SU-DHL-6 (cell line): ENCODE measurements at regions not wholly inside any gene's neighbourhood (a gene's known extent, or its start where the extent isn't known, plus 50 kb on each side); places are given as distances from the start of the nearest gene placed in this dataset.

Experiments used
- H2AFZ ChIP-seq: fragments of 200-600 bp; sonication (generic); 2 replicates; pipeline ENCODE4 v1.6.1; 2014; ENCODE audit warnings: low read depth, mild to moderate bottlenecking, moderate library complexity, mixed read lengths, antibody characterized with exemption, low read length; ENCODE audit not compliant: severe bottlenecking
- H3F3A ChIP-seq: fragments of 200-600 bp; shearing (Covaris generic); 2 replicates; pipeline ENCODE4 v1.6.0; 2016; ENCODE audit warnings: antibody characterized with exemption, mild to moderate bottlenecking; ENCODE audit not compliant: insufficient read depth
- H3K27ac ChIP-seq: fragments of 200-600 bp; sonication (generic); 2 replicates; pipeline ENCODE4 v1.5.1; 2016; ENCODE audit warnings: low read depth, mild to moderate bottlenecking, low read length, moderate library complexity, mixed read lengths
- H3K27me3 ChIP-seq: fragments of 200-600 bp; sonication (generic), shearing (Covaris generic); 2 replicates; pipeline ENCODE4 v1.6.0; 2014; ENCODE audit warnings: mild to moderate bottlenecking, low read length
- H3K36me3 ChIP-seq: fragments of 200-600 bp; sonication (generic); 2 replicates; pipeline ENCODE4 v1.6.1; 2014; ENCODE audit warnings: mild to moderate bottlenecking, low read length, mixed read lengths
- H3K4me2 ChIP-seq: fragments of 300-600, 200-600 bp; shearing (Covaris generic), sonication (generic); 2 replicates; pipeline ENCODE4 v1.6.0; 2014; ENCODE audit warnings: low read length, low read depth, mild to moderate bottlenecking; ENCODE audit not compliant: poor library complexity, severe bottlenecking
- H3K4me3 ChIP-seq: fragments of 200-600 bp; sonication (generic); 2 replicates; pipeline ENCODE4 v1.5.1; 2014; ENCODE audit warnings: antibody characterized with exemption, low read length, mild to moderate bottlenecking, mixed read lengths; ENCODE audit not compliant: insufficient read depth, poor library complexity, severe bottlenecking
- H3K79me2 ChIP-seq: fragments of 200-600 bp; sonication (generic); 2 replicates; pipeline ENCODE4 v1.6.1; 2014; ENCODE audit warnings: mild to moderate bottlenecking, low read length, moderate library complexity; ENCODE audit not compliant: insufficient read depth
- H3K9ac ChIP-seq: fragments of 200-600 bp; sonication (generic); 2 replicates; pipeline ENCODE4 v1.7.0; 2014; ENCODE audit warnings: mild to moderate bottlenecking, low read length
- H3K9me2 ChIP-seq: fragments of 200-600 bp; sonication (generic); replicated peaks from 2 replicates; pipeline ENCODE4 v1.6.1; 2014; ENCODE audit warnings: low read length; ENCODE audit not compliant: insufficient read depth
- H3K9me3 ChIP-seq: fragments of 200-600 bp; sonication (generic); 2 replicates; pipeline ENCODE4 v1.6.1; 2014; ENCODE audit warnings: low read length, mixed read lengths; ENCODE audit not compliant: insufficient read depth
- H4K20me1 ChIP-seq: fragments of 200-600 bp; sonication (generic); 2 replicates; pipeline ENCODE4 v1.6.1; 2014; ENCODE audit warnings: low read depth, mild to moderate bottlenecking, antibody characterized with exemption, low read length, moderate library complexity, mixed read lengths
- EZH2phosphoT487 ChIP-seq: fragments of 200-600 bp; sonication (generic), shearing (Covaris generic); conservative IDR thresholded peaks from 2 replicates; pipeline ENCODE4 v1.6.1; 2018; ENCODE audit warnings: mild to moderate bottlenecking, antibody characterized with exemption, low read length, moderate library complexity, mixed read lengths
- TF ChIP-seq, protein P1 (sequence below): fragments of 200-600 bp; sonication (generic); IDR thresholded peaks from one replicate; pipeline ENCODE4 v1.5.1; 2017; ENCODE audit warnings: antibody characterized with exemption, mild to moderate bottlenecking, low read length, moderate library complexity; ENCODE audit not compliant: insufficient read depth, poor library complexity, severe bottlenecking

DNA sequence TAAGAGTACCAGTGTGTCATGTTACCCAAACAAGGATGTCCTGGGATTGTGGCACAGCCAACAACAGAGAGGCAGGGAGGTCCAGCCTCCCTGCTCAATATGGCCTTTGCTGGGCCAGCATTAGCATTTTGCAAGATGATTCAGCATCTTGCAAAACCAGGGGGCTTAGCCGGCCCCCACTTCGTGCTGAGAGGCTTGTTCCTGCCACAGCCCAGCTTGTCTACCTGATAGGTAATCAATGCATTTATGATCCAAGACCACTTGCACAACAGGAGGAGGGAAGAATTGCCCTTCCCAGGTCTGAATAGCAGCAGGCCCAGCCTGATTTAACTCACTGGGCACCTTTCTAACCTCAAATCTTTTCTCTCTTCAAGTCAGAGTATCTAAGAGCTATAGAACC is 189.0 kb upstream of the SYT13 start:
- Histone ChIP-seq H4K20me1 (no peaks in the 10 kb centered on the region), H3K4me2 (no peak overlapping the region), H3K27ac (no peak overlapping the region), H3K79me2 (no peaks in the 10 kb centered on the region), H3K9ac (no peak overlapping the region), H3K9me3 (no peaks in the 10 kb centered on the region), H2AFZ (no peak overlapping the region), H3K36me3 (no peaks in the 10 kb centered on the region), H3F3A (no peaks in the 10 kb centered on the region), H3K27me3 (no peaks in the 10 kb centered on the region), H3K4me3 (no peak overlapping the region), H3K9me2 (no peaks in the 10 kb centered on the region)
- TF ChIP-seq, protein P1, sequence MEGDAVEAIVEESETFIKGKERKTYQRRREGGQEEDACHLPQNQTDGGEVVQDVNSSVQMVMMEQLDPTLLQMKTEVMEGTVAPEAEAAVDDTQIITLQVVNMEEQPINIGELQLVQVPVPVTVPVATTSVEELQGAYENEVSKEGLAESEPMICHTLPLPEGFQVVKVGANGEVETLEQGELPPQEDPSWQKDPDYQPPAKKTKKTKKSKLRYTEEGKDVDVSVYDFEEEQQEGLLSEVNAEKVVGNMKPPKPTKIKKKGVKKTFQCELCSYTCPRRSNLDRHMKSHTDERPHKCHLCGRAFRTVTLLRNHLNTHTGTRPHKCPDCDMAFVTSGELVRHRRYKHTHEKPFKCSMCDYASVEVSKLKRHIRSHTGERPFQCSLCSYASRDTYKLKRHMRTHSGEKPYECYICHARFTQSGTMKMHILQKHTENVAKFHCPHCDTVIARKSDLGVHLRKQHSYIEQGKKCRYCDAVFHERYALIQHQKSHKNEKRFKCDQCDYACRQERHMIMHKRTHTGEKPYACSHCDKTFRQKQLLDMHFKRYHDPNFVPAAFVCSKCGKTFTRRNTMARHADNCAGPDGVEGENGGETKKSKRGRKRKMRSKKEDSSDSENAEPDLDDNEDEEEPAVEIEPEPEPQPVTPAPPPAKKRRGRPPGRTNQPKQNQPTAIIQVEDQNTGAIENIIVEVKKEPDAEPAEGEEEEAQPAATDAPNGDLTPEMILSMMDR: no peak
- no peak for TF ChIP-seq EZH2phosphoT487

- H4K20me1 ChIP-seq: no peaks in the 10 kb centered on the region
- H3K9me3 ChIP-seq: no peaks in the 10 kb centered on the region
- H3F3A ChIP-seq: no peaks in the 10 kb centered on the region
- no peaks in the 10 kb centered on the region for H3K36me3 ChIP-seq
- no peak overlapping the region for H3K4me2 ChIP-seq
- no peaks in the 10 kb centered on the region for H3K79me2 ChIP-seq
- no peak overlapping the region for H2AFZ ChIP-seq
- no peaks in the 10 kb centered on the region for H3K27me3 ChIP-seq
- H3K27ac ChIP-seq: no peak overlapping the region
- no peaks in the 10 kb centered on the region for H3K9me2 ChIP-seq
- no peak for TF ChIP-seq EZH2phosphoT487
- TF ChIP-seq, protein P1: no peak
- H3K4me3 ChIP-seq: no peak overlapping the region
- no peak overlapping the region for H3K9ac ChIP-seq
These were observed 187.3 kb upstream of the SYT13 start for GRCh38 chr11:45473341-45473895.

DNA sequence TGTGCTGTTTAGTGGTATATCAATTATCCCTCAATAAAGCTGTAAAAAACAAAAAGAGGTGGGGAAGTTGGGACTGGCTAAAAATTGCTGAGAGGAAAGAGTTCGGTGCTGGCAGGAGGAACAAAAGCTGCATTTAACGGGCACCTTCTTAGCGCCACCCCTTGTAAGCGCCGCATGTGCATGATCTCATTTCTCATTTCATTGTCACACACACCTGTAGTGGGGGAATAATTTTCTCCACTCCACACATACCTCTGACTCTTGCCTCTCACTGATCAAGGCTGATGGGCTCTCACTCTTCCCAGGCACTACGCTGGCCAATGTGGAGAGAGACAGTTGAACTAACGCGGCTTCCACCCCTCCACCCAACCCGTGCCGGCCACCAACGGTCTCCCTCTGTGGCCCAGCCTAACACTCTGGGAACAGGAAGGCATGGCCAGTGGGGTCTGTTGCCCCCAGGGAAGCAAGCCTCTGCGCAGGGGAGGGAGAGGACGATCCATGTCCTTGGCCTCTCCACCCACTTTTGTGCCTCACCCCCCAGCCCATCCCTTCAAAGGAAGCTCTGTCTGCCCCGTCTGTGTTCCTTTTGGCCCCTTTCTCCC is 186.7 kb upstream of the SYT13 start:
- TF ChIP-seq EZH2phosphoT487: no peak
- TF ChIP-seq, protein P1: no peak
- no peaks in the 10 kb centered on the region for H3K9me2 ChIP-seq
- no peak overlapping the region for H3K27ac ChIP-seq
- no peaks in the 10 kb centered on the region for H3K9me3 ChIP-seq
- no peak overlapping the region for H3K4me3 ChIP-seq
- no peaks in the 10 kb centered on the region for H4K20me1 ChIP-seq
- H2AFZ ChIP-seq: no peak overlapping the region
- H3F3A ChIP-seq: no peaks in the 10 kb centered on the region
- no peaks in the 10 kb centered on the region for H3K36me3 ChIP-seq
- H3K27me3 ChIP-seq: no peaks in the 10 kb centered on the region
- H3K9ac ChIP-seq: no peak overlapping the region
- H3K79me2 ChIP-seq: no peaks in the 10 kb centered on the region
- H3K4me2 ChIP-seq: no peak overlapping the region
